A549 (cell line): ENCODE measurements at regions not wholly inside any gene's neighbourhood (a gene's known extent, or its start where the extent isn't known, plus 50 kb on each side); places are given as distances from the start of the nearest gene placed in this dataset.

ENCODE experiments used
- CEBPB ChIP-seq, 2 experiments: fragments of >200 bp in 1 of 2; sonication (Bioruptor Twin) in 1 of 2; formaldehyde crosslinking in 1 of 2; IDR thresholded peaks; 2 replicates each; pipeline ENCODE4 v1.6.1; 2012 to 2016
- EP300 ChIP-seq, 2 experiments: fragments of >200 bp; sonication (Bioruptor Twin); formaldehyde crosslinking; IDR thresholded peaks; 2 replicates in 1 of 2; 3 replicates in 1 of 2; pipeline ENCODE4 v1.6.1; 2016 to 2017
- MAFK ChIP-seq: fragments of 450-650 bp; IDR thresholded peaks from 2 replicates; pipeline ENCODE4 v1.6.1; 2014; ENCODE audit not compliant: partially characterized antibody
- NFE2L2 ChIP-seq: fragments of 150-350 bp; conservative IDR thresholded peaks from 2 replicates; pipeline ENCODE4 v1.6.1; 2014; ENCODE audit warnings: low read length
- POLR2A ChIP-seq: IDR thresholded peaks from 2 replicates; pipeline ENCODE4 v1.6.1; 2012; ENCODE audit warnings: mild to moderate bottlenecking, low read length
- ZC3H11A ChIP-seq: fragments of 450-650 bp; IDR thresholded peaks from 2 replicates; pipeline ENCODE4 v1.6.1; 2014; ENCODE audit warnings: antibody characterized with exemption, mild to moderate bottlenecking
- ZNF302 ChIP-seq: fragments of 250-450 bp; sonication (Bioruptor Pico); IDR thresholded peaks from 2 replicates; pipeline ENCODE4 v1.9.0; 2021; ENCODE audit warnings: inconsistent platforms, mild to moderate bottlenecking, moderate library complexity
- TF ChIP-seq, protein P1 (sequence below): fragments of >200 bp; sonication (Bioruptor Twin); formaldehyde crosslinking; IDR thresholded peaks from 3 replicates; pipeline ENCODE4 v1.5.1; 2016
- TF ChIP-seq, protein P2 (sequence below): fragments of 200-600 bp; sonication (generic); IDR thresholded peaks from 2 replicates; pipeline ENCODE4 v1.6.1; 2016; ENCODE audit warnings: antibody characterized with exemption, mild to moderate bottlenecking, moderate library complexity

DNA sequence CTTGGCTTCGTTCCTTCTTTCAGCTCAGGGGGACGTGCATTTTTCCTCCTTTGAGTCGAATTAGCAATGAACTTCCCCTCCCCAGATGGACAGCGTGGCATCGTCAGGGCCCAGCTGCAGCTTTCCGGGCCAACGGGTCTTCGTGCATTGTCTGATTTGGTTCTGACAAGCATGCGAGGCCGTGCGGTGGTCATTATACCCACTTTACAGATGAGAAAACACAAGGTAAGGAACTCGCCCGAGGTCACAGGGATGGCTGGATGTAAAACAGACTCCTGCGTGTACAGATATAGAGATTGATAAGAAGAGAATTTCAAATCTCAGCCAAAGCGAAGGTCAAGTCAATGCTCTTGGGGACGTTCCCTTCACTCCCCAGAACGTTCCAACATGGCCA is 187.6 kb upstream of the SULF2 start:
- TF ChIP-seq ZNF302 (no peak), NFE2L2 (no peak), MAFK (no peak), CEBPB (IDR thresholded peaks at IDR 0.05) (no peak), ZC3H11A (no peak), EP300 (IDR thresholded peaks at IDR 0.05) (no peak), POLR2A (no peak)
- TF ChIP-seq, protein P1, sequence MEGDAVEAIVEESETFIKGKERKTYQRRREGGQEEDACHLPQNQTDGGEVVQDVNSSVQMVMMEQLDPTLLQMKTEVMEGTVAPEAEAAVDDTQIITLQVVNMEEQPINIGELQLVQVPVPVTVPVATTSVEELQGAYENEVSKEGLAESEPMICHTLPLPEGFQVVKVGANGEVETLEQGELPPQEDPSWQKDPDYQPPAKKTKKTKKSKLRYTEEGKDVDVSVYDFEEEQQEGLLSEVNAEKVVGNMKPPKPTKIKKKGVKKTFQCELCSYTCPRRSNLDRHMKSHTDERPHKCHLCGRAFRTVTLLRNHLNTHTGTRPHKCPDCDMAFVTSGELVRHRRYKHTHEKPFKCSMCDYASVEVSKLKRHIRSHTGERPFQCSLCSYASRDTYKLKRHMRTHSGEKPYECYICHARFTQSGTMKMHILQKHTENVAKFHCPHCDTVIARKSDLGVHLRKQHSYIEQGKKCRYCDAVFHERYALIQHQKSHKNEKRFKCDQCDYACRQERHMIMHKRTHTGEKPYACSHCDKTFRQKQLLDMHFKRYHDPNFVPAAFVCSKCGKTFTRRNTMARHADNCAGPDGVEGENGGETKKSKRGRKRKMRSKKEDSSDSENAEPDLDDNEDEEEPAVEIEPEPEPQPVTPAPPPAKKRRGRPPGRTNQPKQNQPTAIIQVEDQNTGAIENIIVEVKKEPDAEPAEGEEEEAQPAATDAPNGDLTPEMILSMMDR = no peak
- TF ChIP-seq, protein P2, sequence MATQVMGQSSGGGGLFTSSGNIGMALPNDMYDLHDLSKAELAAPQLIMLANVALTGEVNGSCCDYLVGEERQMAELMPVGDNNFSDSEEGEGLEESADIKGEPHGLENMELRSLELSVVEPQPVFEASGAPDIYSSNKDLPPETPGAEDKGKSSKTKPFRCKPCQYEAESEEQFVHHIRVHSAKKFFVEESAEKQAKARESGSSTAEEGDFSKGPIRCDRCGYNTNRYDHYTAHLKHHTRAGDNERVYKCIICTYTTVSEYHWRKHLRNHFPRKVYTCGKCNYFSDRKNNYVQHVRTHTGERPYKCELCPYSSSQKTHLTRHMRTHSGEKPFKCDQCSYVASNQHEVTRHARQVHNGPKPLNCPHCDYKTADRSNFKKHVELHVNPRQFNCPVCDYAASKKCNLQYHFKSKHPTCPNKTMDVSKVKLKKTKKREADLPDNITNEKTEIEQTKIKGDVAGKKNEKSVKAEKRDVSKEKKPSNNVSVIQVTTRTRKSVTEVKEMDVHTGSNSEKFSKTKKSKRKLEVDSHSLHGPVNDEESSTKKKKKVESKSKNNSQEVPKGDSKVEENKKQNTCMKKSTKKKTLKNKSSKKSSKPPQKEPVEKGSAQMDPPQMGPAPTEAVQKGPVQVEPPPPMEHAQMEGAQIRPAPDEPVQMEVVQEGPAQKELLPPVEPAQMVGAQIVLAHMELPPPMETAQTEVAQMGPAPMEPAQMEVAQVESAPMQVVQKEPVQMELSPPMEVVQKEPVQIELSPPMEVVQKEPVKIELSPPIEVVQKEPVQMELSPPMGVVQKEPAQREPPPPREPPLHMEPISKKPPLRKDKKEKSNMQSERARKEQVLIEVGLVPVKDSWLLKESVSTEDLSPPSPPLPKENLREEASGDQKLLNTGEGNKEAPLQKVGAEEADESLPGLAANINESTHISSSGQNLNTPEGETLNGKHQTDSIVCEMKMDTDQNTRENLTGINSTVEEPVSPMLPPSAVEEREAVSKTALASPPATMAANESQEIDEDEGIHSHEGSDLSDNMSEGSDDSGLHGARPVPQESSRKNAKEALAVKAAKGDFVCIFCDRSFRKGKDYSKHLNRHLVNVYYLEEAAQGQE = no peak
